ENCODE measurements at regions not wholly inside any gene's neighbourhood (a gene's known extent, or its start where the extent isn't known, plus 50 kb on each side); places are given as distances from the start of the nearest gene placed in this dataset.
A peak's percentile ranks its signal among the peaks of the same experiment; 100 is the strongest.
"Not testable (repeated sequence)": the region's sequence is repeated elsewhere in the genome, so short reads cannot be mapped to it uniquely, and the experiment has no call there.

GRCh38 chr1:19591482-19592091, 52.5 kb upstream of the NBL1 start:
- no peak for DNase-seq (ENCODE audit: low spot score)

GRCh38 chr1:19585507-19585906, 58.6 kb upstream of the NBL1 start:
- no peak for DNase-seq (ENCODE audit: low spot score)

GRCh38 chr1:19582318-19582717, 61.8 kb upstream of the NBL1 start:
- peak; percentile 76 for DNase-seq (ENCODE audit: low spot score)

- no peak for DNase-seq (ENCODE audit: low spot score)
These were observed 62.7 kb upstream of the NBL1 start for GRCh38 chr1:19581381-19581780.

- no peak for DNase-seq (ENCODE audit: low spot score)
These were observed 66.5 kb upstream of the NBL1 start for GRCh38 chr1:19577561-19577960.

GRCh38 chr1:19577036-19577435, 67.1 kb upstream of the NBL1 start:
- no peak for DNase-seq (ENCODE audit: low spot score)

GRCh38 chr1:19569786-19570185, 74.3 kb upstream of the NBL1 start:
- DNase-seq (ENCODE audit: low spot score), result no peak

- no peak for DNase-seq (ENCODE audit: low spot score)
These were observed 77.1 kb upstream of the NBL1 start for GRCh38 chr1:19567041-19567440.

GRCh38 chr1:19564366-19564765, 79.0 kb upstream of the CAPZB start:
- no peak for DNase-seq (ENCODE audit: low spot score)

GRCh38 chr1:19563324-19564097, 78.2 kb upstream of the CAPZB start:
- no peak for DNase-seq (ENCODE audit: low spot score)

GRCh38 chr1:19562847-19563246, 77.5 kb upstream of the CAPZB start:
- DNase-seq (ENCODE audit: low spot score), result no peak

- no peak for DNase-seq (ENCODE audit: low spot score)
These were observed 75.1 kb upstream of the CAPZB start for GRCh38 chr1:19560480-19560879.

- DNase-seq (ENCODE audit: low spot score), result no peak
These were observed 74.3 kb upstream of the CAPZB start for GRCh38 chr1:19559641-19560040.

GRCh38 chr1:19557609-19558051, 72.3 kb upstream of the CAPZB start:
- DNase-seq (ENCODE audit: low spot score), result no peak

GRCh38 chr1:19554090-19554489, 68.8 kb upstream of the CAPZB start:
- DNase-seq (ENCODE audit: low spot score), result no peak

GRCh38 chr1:19552291-19553010, 67.1 kb upstream of the CAPZB start:
- no peak for DNase-seq (ENCODE audit: low spot score)

- not testable (repeated sequence) for DNase-seq (ENCODE audit: low spot score)
These were observed 66.5 kb upstream of the CAPZB start for GRCh38 chr1:19551837-19552236.

GRCh38 chr1:19550437-19550836, 65.1 kb upstream of the CAPZB start:
- DNase-seq (ENCODE audit: low spot score), result not testable (repeated sequence)

GRCh38 chr1:19547814-19548213, 62.5 kb upstream of the CAPZB start:
- no peak for DNase-seq (ENCODE audit: low spot score)

GRCh38 chr1:19536519-19536918, 51.2 kb upstream of the CAPZB start:
- DNase-seq (ENCODE audit: low spot score), result no peak

- DNase-seq (ENCODE audit: low spot score), result no peak
These were observed 49.9 kb upstream of the CAPZB start for GRCh38 chr1:19535214-19535613.
